GM12878 (cell line): ENCODE measurements at regions not wholly inside any gene's neighbourhood (a gene's known extent, or its start where the extent isn't known, plus 50 kb on each side); places are given as distances from the start of the nearest gene placed in this dataset.

Experiments used
- ATAC-seq: fragments of 200-7000 bp; cut with Tn5 transposase; 3 replicates; pipeline ENCODE4 v1.9.1; 2020; ENCODE audit warnings: mild to moderate bottlenecking, moderate library complexity
- BruUV-seq: library from RNA; stranded (reverse); fragments of 400-500 nt; replicated peaks from 2 replicates; lab custom pipeline; 2021; lab: Mats Ljungman, UMichigan
- CTCF ChIA-PET: fragments of 300-600 bp; sonication (Branson Sonifier 250); formaldehyde crosslinking; extraction: SDS; loops from one replicate; lab custom pipeline; 2021; ENCODE audit warnings: inconsistent platforms; lab: Yijun Ruan, JAX
- POLR2A ChIA-PET: fragments of 350-600 bp; formaldehyde crosslinking; extraction: SDS; loops from one replicate; lab custom pipeline; 2021; ENCODE audit warnings: inconsistent platforms; lab: Charles Lee
- RAD21 ChIA-PET: fragments of 300-600 bp; sonication (Branson Sonifier 250); formaldehyde crosslinking; loops from one replicate; lab custom pipeline; 2023; ENCODE audit warnings: antibody characterized with exemption; ENCODE audit not compliant: unreplicated experiment; lab: Charles Lee
- SMC1A ChIA-PET: fragments of 300-600 bp; sonication (Branson Sonifier 250); formaldehyde crosslinking; loops from one replicate; lab custom pipeline; 2023; ENCODE audit not compliant: unreplicated experiment, uncharacterized antibody; lab: Charles Lee
- DNase-seq: peaks from one replicate; pipeline ENCODE4 v3.0.0-alpha.2; 2011; ENCODE audit warnings: low read depth, low spot score
- FAIRE-seq: peaks from 3 replicates; lab custom pipeline; 2011; peaks lifted over from hg19 to GRCh38; lab: Jason Lieb, UNC
- H2AFZ ChIP-seq: 2 replicates; pipeline ENCODE4 v1.6.0; 2011; ENCODE audit warnings: low read depth, low read length, control low read depth; ENCODE audit not compliant: control insufficient read depth
- H3K27ac ChIP-seq: 2 replicates; pipeline ENCODE4 v1.5.1; 2011; ENCODE audit warnings: control low read depth; ENCODE audit not compliant: control insufficient read depth, insufficient read depth
- H3K27me3 ChIP-seq, 2 experiments: replicated peaks in 1 of 2; 2 replicates each; pipeline versions ENCODE4 v1.6.0 to v1.6.1; 2011; ENCODE audit warnings: low read length in 1 of 2; ENCODE audit not compliant: control insufficient read depth in 2 of 2, insufficient read depth in 2 of 2
- H3K36me3 ChIP-seq, 2 experiments: 2 replicates each; pipeline ENCODE4 v1.5.1; 2011; ENCODE audit warnings: low read length in 1 of 2; ENCODE audit not compliant: control insufficient read depth in 2 of 2, insufficient read depth in 2 of 2
- H3K4me1 ChIP-seq: 2 replicates; pipeline ENCODE4 v1.6.1; 2011; ENCODE audit warnings: mild to moderate bottlenecking, low read length, moderate library complexity, mixed read lengths; ENCODE audit not compliant: control insufficient read depth, insufficient read depth
- H3K4me2 ChIP-seq: 2 replicates; pipeline ENCODE4 v1.6.0; 2011; ENCODE audit warnings: control low read depth; ENCODE audit not compliant: control insufficient read depth, insufficient read depth
- H3K4me3 ChIP-seq: fragments of 200-600 bp; sonication (generic); 2 replicates; pipeline ENCODE4 v1.5.1; 2016
- H3K79me2 ChIP-seq: 2 replicates; pipeline ENCODE4 v1.6.0; 2011; ENCODE audit warnings: low read length; ENCODE audit not compliant: control insufficient read depth, insufficient read depth
- H3K9ac ChIP-seq: 2 replicates; pipeline ENCODE4 v1.8.0; 2011; ENCODE audit warnings: low read length, control low read depth, mixed read lengths; ENCODE audit not compliant: control insufficient read depth, insufficient read depth
- H3K9me3 ChIP-seq: replicated peaks from 3 replicates; pipeline ENCODE4 v1.5.1; 2011; ENCODE audit warnings: mild to moderate bottlenecking, low read length; ENCODE audit not compliant: control insufficient read depth, insufficient read depth
- H4K20me1 ChIP-seq: 2 replicates; pipeline ENCODE4 v1.6.0; 2011; ENCODE audit not compliant: control insufficient read depth, insufficient read depth
- CHD1 ChIP-seq: IDR thresholded peaks from 2 replicates; pipeline ENCODE4 v1.6.1; 2012; ENCODE audit warnings: low read depth, low read length, improper control_type of control experiment
- E2F4 ChIP-seq: IDR thresholded peaks from 2 replicates; pipeline ENCODE4 v1.6.1; 2012; ENCODE audit warnings: low read depth, low read length, improper control_type of control experiment
- HCFC1 ChIP-seq: fragments of 150-350 bp; IDR thresholded peaks from 2 replicates; pipeline ENCODE4 v1.6.1; 2014; ENCODE audit warnings: low read length
- IRF5 ChIP-seq: fragments of 450-650 bp; IDR thresholded peaks from 2 replicates; pipeline ENCODE4 v1.6.1; 2017; ENCODE audit warnings: borderline replicate concordance
- MLLT1 ChIP-seq: fragments of 450-650 bp; IDR thresholded peaks from 2 replicates; pipeline ENCODE4 v1.6.1; 2016; ENCODE audit warnings: mild to moderate bottlenecking
- MTA2 ChIP-seq: fragments of 450-650 bp; IDR thresholded peaks from 2 replicates; pipeline ENCODE4 v1.6.1; 2016; ENCODE audit warnings: low read depth, mild to moderate bottlenecking, moderate library complexity
- PAX8 ChIP-seq: fragments of 450-650 bp; IDR thresholded peaks from 2 replicates; pipeline ENCODE4 v1.6.1; 2017; ENCODE audit warnings: mild to moderate bottlenecking, moderate library complexity
- SKIL ChIP-seq: fragments of 450-650 bp; IDR thresholded peaks from 2 replicates; pipeline ENCODE4 v1.6.1; 2017; ENCODE audit warnings: mild to moderate bottlenecking, low read depth, inconsistent platforms; ENCODE audit not compliant: poor library complexity, severe bottlenecking
- SPI1 ChIP-seq: IDR thresholded peaks from 2 replicates; pipeline ENCODE4 v1.6.1; 2011; ENCODE audit warnings: low read depth, mild to moderate bottlenecking, low read length, moderate library complexity, borderline replicate concordance; ENCODE audit not compliant: insufficient read depth
- SUPT20H ChIP-seq: IDR thresholded peaks from 2 replicates; pipeline ENCODE4 v1.6.1; 2011; ENCODE audit warnings: low read depth, mild to moderate bottlenecking, low read length, moderate library complexity, borderline replicate concordance; ENCODE audit not compliant: control insufficient read depth
- ZNF217 ChIP-seq: fragments of 450-650 bp; IDR thresholded peaks from 2 replicates; pipeline ENCODE4 v1.6.1; 2017; ENCODE audit warnings: antibody characterized with exemption, mild to moderate bottlenecking
- WGBS: methylation state at CpG from one replicate; pipeline ENCODE4 v1.1.6; 2016; ENCODE audit warnings: low lambda C conversion rate; ENCODE audit not compliant: insufficient replicate concordance, insufficient coverage; ENCODE audit errors: missing lambda C conversion rate; 5-methylcytosine and 5-hydroxymethylcytosine counted together
- in situ Hi-C: fragments of 300-500 bp; cut with MboI; formaldehyde crosslinking; loops from 9 replicates; pipeline ENCODE4 v1.14.3; 2018; ENCODE audit warnings: mixed read lengths
- intact Hi-C: fragments of 100-400 bp; cut with micrococcal nuclease; formaldehyde crosslinking; loops from one replicate; pipeline ENCODE4 v1.14.2; 2022; ENCODE audit not compliant: unreplicated experiment

- TF ChIP-seq E2F4 (no peak), SUPT20H (no peak), MLLT1 (no peak), IRF5 (no peak), PAX8 (no peak), ZNF217 (no peak), HCFC1 (no peak), SPI1 (no peak), MTA2 (no peak), CHD1 (no peak)
Observed at GRCh38 chr4:52408032-52408431, 251.1 kb downstream of the USP46 start (continued).

- Histone ChIP-seq H3K27me3 (no peaks in the 10 kb centered on the region), H3K4me2 (no peak overlapping the region), H2AFZ (no peak overlapping the region), H3K9me3 (no peaks in the 10 kb centered on the region; the same call in 2 of the 3 replicates), H3K4me3 (no peak overlapping the region), H3K36me3 (no peaks in the 10 kb centered on the region), H3K27ac (no peak overlapping the region), H4K20me1 (no peaks in the 10 kb centered on the region), H3K4me1 (no peaks in the 10 kb centered on the region), H3K9ac (no peak overlapping the region), H3K79me2 (no peaks in the 10 kb centered on the region)
- DNase-seq (no peak), ATAC-seq (no peak), FAIRE-seq (no peak)
- ChIA-PET POLR2A (no interaction called here), SMC1A (interaction anchor here (0.6 kb wide), 1 partner anchor 14 kb away, joined by 4 read pairs; no protein-coding TSS in a partner anchor), RAD21 (no interaction called here), CTCF (interaction anchor here (0.6 kb wide), 1 partner anchor 1299 kb away, joined by 3 read pairs; no protein-coding TSS in a partner anchor)
- WGBS: 52% methylated on average over 6 of the region's 6 CpGs
- intact Hi-C loops (no loop called here), in situ Hi-C loops (no loop called here)
- TF ChIP-seq MLLT1 (no peak), SKIL (no peak)
- BruUV-seq: no TSS peak
Observed at GRCh38 chr4:52408471-52408870, 250.6 kb downstream of the USP46 start.
